Stomach (tissue), 4 donors: ENCODE measurements at regions not wholly inside any gene's neighbourhood (a gene's known extent, or its start where the extent isn't known, plus 50 kb on each side); places are given as distances from the start of the nearest gene placed in this dataset.

Experiments used
- CTCF ChIP-seq, 7 experiments: fragments of 450-650 bp in 4 of 7; fragments of 200-600 bp in 3 of 7; sonication (generic) in 3 of 7; IDR thresholded peaks; one replicate each; pipeline ENCODE4 v1.5.1; 2016 to 2019; ENCODE audit warnings: antibody characterized with exemption in 7 of 7, control low read depth in 2 of 7, mild to moderate bottlenecking in 1 of 7
- EP300 ChIP-seq: sonication (generic); formaldehyde crosslinking; IDR thresholded peaks from one replicate; pipeline ENCODE4 v1.6.1; 2017; ENCODE audit warnings: antibody characterized with exemption

- TF ChIP-seq CTCF (IDR thresholded peaks at IDR 0.05) (no peak), EP300 (no peak)
Observed at GRCh38 chr15:72998681-72999466, 53.4 kb upstream of the NEO1 start.
